NCI-H82 treated with DMSO at 0.1 percent for 48 hours (cell line): ENCODE measurements at regions not wholly inside any gene's neighbourhood (a gene's known extent, or its start where the extent isn't known, plus 50 kb on each side); places are given as distances from the start of the nearest gene placed in this dataset.
"Not testable (repeated sequence)": the region's sequence is repeated elsewhere in the genome, so short reads cannot be mapped to it uniquely, and the experiment has no call there.

Experiments
- DNase-seq: peaks from one replicate; lab custom pipeline; 2025; ENCODE audit not compliant: unreplicated experiment; lab: John Stamatoyannopoulos, UW

DNA sequence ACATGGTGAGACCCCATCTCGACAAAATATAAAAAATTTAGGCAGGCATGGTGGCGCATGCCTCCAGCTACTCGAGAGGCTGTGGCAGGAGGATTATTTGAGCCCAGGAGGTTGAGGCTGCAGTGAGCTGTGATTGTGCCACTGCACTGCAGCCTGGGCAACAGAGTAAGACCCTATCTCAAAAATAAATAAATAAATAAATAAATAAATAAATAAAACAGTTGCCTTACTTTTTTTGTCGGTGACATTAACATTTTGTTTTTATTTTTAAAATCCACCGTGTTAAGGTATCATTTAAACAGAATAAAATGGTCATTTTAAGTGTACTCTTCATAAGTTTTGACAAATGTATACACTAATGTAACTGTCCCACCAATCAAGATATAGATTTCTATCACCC is 57.0 kb downstream of the RASL11A start:
- no peak for DNase-seq

DNA sequence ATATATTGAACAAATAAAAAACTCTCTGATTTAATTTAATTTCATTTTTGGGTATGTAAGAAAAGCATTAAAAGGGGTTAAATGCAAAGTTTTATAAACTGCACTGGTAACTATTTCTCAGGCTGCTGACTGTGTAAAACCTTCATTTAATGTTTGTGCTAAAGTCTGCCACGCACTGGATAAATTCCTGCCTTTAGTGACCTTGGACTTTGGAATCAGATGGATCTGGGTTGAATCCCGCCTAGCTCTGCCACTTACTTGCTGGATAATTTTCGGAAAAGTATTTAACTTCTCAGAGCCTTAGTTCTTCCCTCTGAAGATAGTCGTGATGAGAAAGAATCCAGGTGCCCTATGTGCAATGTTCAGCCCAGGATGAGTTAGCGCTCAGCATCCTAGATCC is 58.6 kb downstream of the RASL11A start:
- no peak for DNase-seq

DNA sequence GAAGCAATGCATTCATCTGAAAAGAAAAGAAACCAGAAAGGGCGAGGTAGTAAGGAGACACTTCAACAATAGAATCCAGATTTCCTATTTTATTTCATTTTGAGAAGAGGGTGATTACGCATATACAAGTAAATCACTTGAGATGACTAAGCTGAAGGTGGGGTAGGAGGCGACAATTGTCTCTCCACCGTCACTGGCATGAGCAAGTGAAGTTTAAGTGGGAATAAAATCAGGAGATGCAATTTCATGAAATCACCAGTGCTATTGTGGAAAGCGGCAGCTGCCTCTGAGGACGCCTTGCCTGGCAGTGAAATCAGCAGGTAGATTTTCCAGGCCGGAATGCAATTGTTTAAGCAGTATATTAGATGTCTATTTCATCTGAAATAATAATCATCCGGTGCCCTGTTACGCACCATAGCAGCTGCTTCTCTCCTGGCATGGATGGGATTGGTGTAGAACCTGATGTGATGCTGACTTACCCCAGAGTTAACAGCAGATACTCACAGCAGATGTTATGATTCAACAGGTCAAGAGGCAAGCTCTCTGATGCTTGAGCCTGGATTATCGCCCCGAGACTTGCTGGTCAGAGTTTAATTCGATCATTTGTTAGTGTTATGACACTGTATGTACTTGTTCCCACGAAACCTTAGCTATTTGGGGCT is 64.3 kb downstream of the RASL11A start:
- DNase-seq: peak; percentile 15

DNA sequence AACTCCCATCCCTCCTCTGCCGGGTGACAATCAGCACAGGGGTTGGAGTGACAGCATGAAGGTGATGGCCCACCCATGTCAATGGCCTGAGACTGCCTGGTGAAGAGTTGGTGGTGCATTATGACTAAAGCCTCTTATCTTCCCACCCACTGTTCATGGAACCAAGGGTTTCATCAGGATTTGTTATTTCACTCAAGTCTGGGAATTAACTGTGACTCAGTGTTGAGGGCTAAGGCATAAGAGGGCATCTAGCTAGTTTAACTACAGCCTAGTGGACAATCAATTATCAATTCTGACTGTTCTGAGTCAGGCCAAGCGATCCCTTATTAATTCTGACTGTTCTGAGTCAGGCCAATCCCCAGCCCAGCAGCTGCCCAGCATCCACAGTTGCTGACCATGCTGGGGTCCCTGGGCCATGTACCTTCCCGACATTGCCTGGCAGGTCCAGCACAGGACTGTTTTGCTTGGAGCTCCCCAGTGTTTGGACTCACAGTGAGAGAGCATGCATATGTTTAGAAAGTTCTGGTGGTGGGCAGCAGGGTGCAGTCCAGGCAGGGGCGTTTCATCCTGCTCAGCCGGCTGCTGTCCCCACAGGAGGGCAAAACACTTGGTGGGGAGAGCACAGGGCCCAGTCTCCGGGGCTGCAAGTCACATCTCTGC is 65.5 kb downstream of the RASL11A start:
- no peak for DNase-seq

DNA sequence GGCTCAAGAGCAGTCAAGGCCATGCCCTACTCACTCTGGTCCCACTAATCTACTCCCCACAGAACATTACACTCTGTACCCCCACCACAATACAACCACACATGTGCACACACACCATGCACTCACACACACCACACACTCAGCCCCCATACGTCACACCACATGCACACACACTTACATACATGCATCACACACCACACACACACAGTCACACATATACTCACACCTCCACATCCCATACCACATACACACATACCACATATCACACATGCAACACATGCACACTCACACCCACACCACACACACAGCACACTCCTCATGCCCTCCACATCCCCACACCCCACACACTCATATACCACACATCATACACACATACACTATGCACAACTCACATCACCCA is 67.6 kb downstream of the RASL11A start:
- no peak for DNase-seq

DNA sequence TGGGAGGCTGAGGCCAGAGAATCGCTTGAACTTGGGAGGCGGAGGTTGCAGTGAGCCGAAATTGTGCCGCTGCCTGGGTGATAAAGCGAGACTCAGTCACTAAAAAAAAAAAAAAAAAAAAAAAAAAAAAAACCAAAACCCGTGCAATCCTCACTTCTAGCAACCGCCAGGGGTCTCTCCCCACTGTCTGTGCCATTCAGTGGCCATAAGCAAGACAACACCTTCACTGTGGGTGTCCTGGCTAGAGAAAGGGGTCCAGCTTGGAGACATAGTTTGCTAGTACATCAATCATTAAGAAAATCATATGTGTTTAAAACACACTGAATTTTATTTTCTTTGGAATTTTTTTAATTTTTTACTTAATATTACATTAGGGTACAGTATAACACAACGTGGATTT is 68.2 kb downstream of the RASL11A start:
- no peak for DNase-seq

DNA sequence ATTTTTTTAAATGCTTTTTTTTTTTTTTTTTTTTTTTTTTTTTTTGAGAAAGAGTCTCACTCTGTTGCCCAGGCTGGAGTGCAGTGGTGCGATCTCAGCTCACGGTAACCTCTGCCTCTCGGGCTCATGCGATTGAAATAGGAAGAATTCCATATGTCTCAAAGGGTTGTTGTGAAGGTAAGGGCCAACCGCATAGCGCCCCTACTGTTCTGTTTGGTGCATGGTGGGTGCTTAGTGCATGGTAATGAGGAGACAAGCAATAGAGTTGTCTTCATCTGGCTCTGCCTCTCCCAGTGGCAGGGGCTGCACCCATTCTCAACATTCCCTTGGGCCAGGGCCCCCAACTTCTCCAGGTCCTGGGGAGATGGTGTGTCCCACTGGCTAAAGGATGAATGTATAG is 68.7 kb downstream of the RASL11A start:
- peak; percentile 67 for DNase-seq

DNA sequence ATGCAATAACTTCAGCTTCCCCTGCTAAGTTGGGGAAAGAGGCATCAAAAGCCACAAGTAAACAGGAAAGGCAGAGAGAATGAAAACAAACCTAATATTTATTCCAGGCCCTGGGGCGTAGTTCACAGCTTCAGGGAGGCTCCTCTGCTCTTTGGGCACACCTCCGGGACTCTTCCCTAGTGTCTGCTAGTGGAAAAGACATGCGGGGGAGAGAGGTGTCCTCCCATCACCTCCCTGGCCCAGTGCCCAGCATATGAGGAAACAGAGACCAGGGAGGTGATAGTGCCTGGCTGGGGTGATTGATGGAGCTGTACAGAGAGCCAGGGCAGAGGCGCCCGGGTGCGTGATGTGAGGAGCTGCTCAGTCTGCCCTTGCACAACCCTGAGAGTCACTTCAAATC is 71.0 kb downstream of the RASL11A start:
- no peak for DNase-seq

DNA sequence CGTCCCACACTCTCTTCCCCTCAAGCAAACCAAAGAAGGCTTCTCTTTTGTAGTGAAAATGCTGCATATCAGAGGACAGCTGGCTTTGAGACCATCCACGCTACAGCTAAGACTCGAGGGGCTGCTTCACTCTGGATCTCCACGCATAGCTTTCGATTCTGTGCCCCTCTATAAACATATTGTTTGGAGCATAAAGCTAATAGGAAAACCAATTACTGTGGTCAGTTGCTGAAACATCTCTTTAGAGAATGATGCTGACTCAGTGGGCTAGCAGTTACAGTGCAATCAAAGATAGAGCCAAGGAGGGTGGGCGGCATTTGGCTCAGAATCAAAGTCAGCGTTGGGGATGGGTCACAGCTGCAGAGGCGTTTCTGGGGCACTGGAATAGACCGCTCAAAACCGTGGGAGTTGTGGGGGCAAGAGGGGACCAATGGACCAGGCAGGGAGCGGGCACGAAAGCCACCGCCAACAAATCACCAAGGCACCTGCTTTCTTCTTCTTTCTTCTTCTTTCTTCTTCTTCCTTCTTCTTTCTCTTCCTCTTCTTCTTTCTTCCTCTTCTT is 76.7 kb downstream of the RASL11A start:
- no peak for DNase-seq

DNA sequence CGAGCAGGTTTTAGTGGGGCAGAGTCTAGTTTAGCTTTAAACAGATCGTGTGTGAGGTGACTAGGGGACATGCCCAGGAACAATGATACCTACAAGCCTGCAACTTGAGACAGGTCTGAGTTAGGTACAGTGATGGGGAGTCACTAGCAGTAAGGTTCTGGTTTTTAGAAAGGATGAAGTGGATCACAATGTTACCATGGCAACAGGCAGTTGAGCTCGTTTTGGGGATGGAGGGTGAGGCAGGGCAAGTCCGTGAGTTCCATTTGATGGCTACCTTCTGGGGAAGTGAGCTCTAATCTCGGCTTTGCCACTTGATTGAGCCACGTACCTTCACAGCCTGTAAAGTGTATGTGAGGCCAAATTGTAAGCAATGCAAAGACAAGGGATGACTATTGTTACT is 76.0 kb upstream of the GTF3A start:
- DNase-seq: no peak

DNA sequence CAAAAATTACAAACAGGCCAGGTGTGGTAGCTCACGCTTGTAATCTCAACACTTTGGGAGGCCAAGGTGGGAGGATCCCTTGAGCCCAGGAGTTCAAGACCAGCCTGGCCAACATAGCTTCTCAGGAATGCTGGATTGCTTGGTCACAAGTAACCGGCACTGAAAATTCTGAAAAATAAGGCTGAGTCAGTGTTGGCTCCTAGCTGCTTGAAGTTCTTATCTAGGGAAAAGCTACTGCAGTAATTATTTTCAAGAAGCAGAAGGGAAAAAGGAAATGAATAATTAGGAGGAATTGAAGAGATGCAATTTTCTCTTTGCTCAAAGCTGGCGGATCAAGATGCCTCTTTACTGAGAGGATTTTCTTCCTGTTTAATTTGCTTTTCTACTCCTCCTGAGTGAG is 75.0 kb upstream of the GTF3A start:
- DNase-seq: no peak

DNA sequence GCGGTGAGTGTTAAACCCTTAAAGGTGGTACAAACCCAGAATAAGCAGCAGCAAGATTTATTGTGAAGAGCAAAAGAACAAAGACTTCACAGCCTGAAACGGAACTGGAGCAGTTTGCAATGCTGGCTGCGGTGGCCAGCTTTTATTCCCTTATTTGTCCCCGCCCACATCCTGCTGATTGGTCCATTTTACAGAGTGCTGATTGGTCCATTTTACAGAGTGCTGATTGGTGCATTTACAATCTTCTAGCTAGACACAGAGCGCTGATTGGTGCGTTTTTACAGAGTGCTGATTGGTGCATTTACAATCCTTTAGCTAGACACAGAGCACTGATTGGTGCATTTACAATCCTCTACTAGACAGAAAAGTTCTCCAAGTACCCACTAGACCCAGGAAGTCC is 73.6 kb upstream of the GTF3A start:
- DNase-seq: not testable (repeated sequence)

DNA sequence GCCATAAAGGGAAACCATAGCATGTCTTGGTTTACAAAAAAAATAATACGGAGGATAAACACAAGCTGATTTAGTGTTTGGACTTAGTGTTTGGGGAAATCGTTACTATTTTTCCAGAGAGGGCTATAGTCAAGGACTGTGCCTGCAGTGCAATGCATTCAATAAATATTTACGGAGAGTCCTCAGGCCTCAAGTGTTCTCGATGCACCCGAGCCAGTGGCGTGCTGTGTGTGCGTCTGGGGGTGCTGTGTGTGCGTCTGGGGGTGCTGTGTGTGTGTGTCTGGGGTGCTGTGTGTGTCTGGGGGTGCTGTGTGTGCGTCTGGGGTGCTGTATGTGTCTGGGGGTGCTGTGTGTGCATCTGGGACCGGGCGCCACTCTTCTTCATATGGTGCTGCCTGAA is 71.7 kb upstream of the GTF3A start:
- no peak for DNase-seq

DNA sequence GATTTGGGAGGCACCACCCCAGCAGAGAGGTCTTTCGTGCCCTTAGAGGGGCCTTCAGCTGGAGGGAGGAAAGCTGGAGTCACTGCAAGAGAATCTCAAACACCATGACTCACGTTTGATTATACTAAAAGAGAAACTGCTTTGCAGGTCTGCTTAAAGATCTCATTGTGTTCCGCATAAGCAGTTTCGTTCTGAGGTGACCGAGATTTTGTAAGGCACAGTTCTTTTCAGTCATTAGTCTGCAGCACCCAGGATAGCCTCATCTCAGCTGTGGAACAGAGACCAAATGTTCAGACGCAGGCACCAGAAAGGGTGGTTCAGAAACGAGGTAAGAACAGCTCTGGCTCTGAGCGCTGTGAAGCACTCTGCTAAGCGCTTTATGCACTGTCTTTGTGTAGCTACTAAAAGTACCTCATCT is 71.2 kb upstream of the GTF3A start:
- no peak for DNase-seq

DNA sequence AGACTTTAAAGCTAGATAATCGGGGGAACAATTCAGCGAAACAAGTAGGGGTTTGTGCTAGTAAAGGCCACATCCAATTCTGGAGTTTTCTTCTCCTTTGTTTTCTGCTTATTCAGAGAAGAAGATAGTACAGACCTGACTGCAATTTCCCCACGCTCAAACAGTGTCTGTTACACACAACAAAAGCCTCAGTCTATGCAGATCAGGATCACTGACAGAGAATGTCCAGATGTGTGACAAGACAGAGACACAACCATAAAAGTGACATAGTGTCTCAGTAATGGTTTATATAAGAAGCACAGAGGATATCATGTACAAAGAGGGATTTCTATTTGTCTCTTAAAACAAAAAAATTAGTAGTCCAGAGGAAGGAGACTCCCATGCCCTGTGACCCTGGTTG is 70.7 kb upstream of the GTF3A start:
- DNase-seq: no peak

DNA sequence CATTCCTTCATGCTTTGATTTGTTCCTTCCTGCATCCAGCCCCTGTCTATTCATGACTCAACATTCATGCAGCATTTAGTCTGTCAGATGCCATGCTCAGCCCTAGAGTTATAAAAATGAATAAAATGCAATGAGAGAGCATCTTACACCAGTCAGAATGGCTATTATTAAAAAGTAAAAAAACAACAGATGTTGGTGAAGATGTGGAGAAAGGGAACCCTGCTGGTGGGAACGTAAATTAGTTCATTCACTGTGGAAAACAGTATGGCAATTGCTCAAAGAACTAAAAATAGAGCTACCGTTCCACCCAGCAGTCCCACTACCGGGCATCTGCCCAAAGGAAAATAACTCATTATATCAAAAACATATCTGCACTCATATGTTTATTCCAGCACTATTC is 70.0 kb upstream of the GTF3A start:
- DNase-seq: no peak

DNA sequence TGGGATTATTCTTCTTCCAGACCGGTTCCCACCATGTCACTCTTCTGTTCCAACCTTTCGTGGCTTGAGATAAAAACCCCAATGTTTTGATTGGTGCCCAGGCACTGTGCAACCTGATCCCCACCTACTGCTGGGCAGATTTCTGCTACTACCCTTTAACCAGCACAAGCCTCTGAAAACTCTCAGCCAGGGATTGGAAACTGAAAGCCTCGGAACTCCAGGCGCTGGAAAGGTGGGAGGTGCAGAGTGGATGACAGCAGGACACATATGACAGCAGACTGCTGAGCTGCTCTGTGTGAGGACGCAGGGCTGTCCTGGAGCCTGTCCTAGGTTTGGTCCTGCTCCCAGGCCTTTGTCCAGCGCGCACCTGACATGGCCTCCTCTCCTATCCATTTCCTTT is 68.5 kb upstream of the GTF3A start:
- DNase-seq: no peak

DNA sequence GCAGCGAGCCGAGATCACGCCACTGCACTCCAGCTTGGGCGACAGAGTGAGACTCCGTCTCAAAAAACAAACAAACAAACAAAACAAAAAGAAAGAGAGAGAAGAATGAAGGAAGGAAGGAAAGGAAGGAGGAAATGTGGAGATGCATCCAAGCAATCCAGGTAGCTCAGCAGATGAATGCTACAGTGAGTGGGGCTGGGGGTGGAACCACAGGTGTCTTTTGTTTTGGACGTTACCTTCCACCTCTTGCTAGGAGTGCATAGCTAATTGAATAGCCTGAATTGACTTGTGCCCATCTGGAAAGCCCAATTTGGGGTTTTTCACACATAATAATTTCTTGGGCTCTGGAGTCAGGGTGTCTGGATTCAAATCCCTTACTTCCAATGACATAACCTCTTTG is 66.0 kb upstream of the GTF3A start:
- no peak for DNase-seq

DNA sequence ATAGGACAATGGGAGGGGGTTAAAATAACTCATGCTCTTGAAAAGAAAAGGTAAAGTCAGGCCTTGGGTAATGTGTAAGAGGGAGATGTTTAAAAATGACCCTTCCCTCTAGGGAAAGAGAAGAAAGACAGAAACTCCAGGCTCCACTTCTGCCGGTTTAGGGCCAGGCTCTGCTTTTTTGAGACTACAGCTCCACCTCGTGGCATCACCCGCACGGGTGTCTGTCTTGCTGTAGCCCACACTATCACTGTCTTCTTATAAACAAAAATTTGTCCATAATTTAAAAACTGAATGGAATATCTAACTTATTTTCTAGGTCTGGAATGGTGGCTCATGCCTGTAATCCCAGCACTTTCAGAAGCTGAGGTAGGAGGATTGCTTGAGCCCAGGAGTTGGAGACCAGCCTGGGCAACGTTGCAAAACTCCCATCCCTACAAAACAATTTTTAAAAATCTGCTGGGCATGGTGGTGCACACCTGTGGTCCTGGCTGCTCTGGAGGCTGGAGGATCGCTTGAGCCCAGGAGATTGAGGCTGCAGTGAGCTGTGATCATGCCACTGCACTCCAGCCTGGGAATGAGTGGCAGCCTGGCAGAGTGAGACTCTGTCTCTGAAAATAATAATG is 65.1 kb upstream of the GTF3A start:
- DNase-seq: peak; percentile 15

DNA sequence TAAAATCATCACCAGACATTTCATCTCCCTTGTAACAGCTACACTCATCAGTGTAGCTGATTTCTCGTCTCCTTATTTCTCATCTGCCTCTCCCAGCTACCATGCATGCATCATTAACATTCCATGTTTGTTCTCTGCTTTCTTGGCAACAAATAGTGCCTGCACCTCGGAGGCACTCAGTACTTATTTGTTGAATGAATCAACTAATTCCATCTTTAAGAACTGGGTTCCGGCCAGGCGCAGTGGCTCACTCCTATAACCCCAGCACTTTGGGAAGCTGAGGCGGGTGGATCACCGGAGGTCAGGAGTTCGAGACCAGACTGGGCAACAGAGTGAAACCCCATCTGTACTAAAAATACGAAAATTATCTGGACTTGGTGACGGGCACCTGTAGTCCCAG is 63.9 kb upstream of the GTF3A start:
- DNase-seq: no peak

DNA sequence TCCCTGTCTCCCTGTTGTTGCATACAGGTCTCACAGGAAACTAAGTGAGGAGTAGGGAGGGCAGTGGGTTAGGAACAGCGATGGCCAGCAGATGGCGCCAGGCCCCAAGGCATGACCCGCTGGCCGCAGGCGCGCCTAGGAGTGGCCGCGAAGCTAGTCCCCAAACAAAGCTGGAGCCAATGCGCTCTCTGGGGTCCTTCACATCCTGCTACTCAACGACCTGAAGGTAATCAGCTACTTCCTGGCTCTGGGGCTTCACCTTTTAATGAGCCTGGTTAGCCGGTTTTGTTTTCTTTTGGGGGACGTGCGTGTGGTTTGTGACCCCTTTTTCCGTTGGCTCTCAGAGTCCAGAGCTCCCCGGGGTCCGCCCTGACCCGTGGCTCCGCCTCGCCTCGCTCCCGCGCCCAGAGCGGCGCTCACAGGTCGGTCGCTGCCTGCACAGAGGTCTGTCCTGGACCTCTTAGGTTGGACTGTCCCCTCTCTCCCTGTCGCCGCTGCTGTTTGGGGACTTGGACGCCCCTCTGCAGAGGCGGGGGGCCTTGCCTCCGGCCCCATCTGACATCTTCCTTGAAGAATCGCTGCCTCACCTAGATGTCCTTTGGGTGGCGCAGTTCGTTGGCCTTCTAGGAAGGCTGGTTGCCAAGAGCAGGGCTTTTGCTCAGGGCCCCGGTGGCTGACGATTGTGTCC is 62.2 kb upstream of the GTF3A start:
- DNase-seq: peak; percentile 53

DNA sequence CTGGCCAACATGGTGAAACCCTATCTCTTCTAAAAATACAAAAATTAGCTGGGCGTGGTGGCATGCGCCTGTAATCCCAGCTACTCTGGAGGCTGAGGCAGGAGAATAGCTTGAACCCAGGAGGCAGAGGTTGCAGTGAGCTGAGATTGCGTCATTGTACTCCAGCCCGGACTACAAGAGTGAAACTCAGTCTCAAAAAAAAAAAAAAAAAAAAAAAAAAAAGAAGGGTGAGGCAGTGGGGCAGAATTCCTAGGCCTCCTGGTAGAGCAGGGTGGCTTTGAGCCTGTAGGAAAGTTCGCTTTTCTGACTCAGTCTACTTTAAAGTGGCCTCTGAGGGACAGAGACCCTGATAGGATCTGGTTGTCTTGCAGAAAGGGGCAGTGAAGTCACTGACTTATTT is 60.8 kb upstream of the GTF3A start:
- not testable (repeated sequence) for DNase-seq
